ENCODE measurements at regions not wholly inside any gene's neighbourhood (a gene's known extent, or its start where the extent isn't known, plus 50 kb on each side); places are given as distances from the start of the nearest gene placed in this dataset.

GRCh38 chr2:156147594-156148330, 184.8 kb downstream of the NR4A2 start:
- intact Hi-C loops (cut with DNase I) = no loop called here
- Histone ChIP-seq H3K36me3 (no peaks in the 10 kb centered on the region), H3K4me3 (no peak overlapping the region), H3K27ac (no peak overlapping the region), H3K9me3 (no peaks in the 10 kb centered on the region), H3K27me3 (no peaks in the 10 kb centered on the region), H3K4me1 (no peaks in the 10 kb centered on the region)
- WGBS (ENCODE audit: insufficient coverage, low coverage, low lambda C conversion rate, missing lambda C conversion rate) = 48% methylated on average over 4 of the region's 4 CpGs
- ATAC-seq (peak in 2 of 4 donors; percentile 30 to 67), DNase-seq (no peak)
- no peak for TF ChIP-seq POLR2A (IDR thresholded peaks at IDR 0.05)
- TF ChIP-seq CTCF (IDR thresholded peaks at IDR 0.05) = no peak

GRCh38 chr2:156145976-156146375, 186.5 kb downstream of the NR4A2 start:
- no peaks in the 10 kb centered on the region for H3K9me3 ChIP-seq
- TF ChIP-seq CTCF (IDR thresholded peaks at IDR 0.05) = no peak
- TF ChIP-seq POLR2A (IDR thresholded peaks at IDR 0.05) = no peak
- H3K36me3 ChIP-seq = no peaks in the 10 kb centered on the region
- no peak overlapping the region for H3K4me3 ChIP-seq
- H3K4me1 ChIP-seq = no peaks in the 10 kb centered on the region
- 84% methylated on average over 3 of the region's 3 CpGs for WGBS (ENCODE audit: insufficient coverage, low coverage, low lambda C conversion rate, missing lambda C conversion rate)
- no peaks in the 10 kb centered on the region for H3K27me3 ChIP-seq
- intact Hi-C loops (cut with DNase I) = no loop called here
- ATAC-seq (no peak), DNase-seq (no peak)
- H3K27ac ChIP-seq = no peak overlapping the region

GRCh38 chr2:156145469-156145868, 187.1 kb downstream of the NR4A2 start:
- intact Hi-C loops (cut with DNase I) = no loop called here
- 37% methylated on average over 3 of the region's 3 CpGs for WGBS (ENCODE audit: insufficient coverage, low coverage, low lambda C conversion rate, missing lambda C conversion rate)
- H3K4me1 ChIP-seq = no peaks in the 10 kb centered on the region
- DNase-seq (no peak), ATAC-seq (no peak)
- no peaks in the 10 kb centered on the region for H3K9me3 ChIP-seq
- H3K36me3 ChIP-seq = no peaks in the 10 kb centered on the region
- H3K27ac ChIP-seq = no peak overlapping the region
- no peak overlapping the region for H3K4me3 ChIP-seq
- H3K27me3 ChIP-seq = no peaks in the 10 kb centered on the region
- no peak for TF ChIP-seq CTCF (IDR thresholded peaks at IDR 0.05)
- no peak for TF ChIP-seq POLR2A (IDR thresholded peaks at IDR 0.05)

- Histone ChIP-seq H3K4me3 (no peak overlapping the region), H3K4me1 (no peaks in the 10 kb centered on the region), H3K27ac (no peak overlapping the region), H3K36me3 (no peaks in the 10 kb centered on the region), H3K9me3 (no peaks in the 10 kb centered on the region), H3K27me3 (no peaks in the 10 kb centered on the region)
- no peak for ATAC-seq
- 51% methylated on average over 4 of the region's 4 CpGs for WGBS (ENCODE audit: insufficient coverage, low coverage, low lambda C conversion rate, missing lambda C conversion rate)
- no peak for DNase-seq
- intact Hi-C loops (cut with DNase I) = no loop called here
- TF ChIP-seq CTCF (IDR thresholded peaks at IDR 0.05) (no peak), POLR2A (IDR thresholded peaks at IDR 0.05) (no peak)
Observed at GRCh38 chr2:156136566-156136965, 196.0 kb downstream of the NR4A2 start.

All from right lobe of liver (tissue), 6 donors.